H1 (cell line): ENCODE measurements at regions not wholly inside any gene's neighbourhood (a gene's known extent, or its start where the extent isn't known, plus 50 kb on each side); places are given as distances from the start of the nearest gene placed in this dataset.

ENCODE experiments used
- KDM1A ChIP-seq: fragments of 200-600, 300-600 bp; sonication (generic); IDR thresholded peaks from 2 replicates; pipeline ENCODE4 v1.7.1; 2016; ENCODE audit warnings: mild to moderate bottlenecking, low read length, borderline replicate concordance
- RNF2 ChIP-seq: fragments of 200-900, 300-1000 bp; sonication (generic); IDR thresholded peaks from 2 replicates; pipeline ENCODE4 v1.7.1; 2016; ENCODE audit warnings: borderline replicate concordance, low read depth, mild to moderate bottlenecking, antibody characterized with exemption, low read length; ENCODE audit not compliant: poor library complexity, severe bottlenecking; ENCODE audit errors: missing control alignments
- SRF ChIP-seq: IDR thresholded peaks from 2 replicates; pipeline ENCODE4 v1.6.1; 2011; ENCODE audit warnings: mild to moderate bottlenecking, low read depth, low read length, moderate library complexity
- TAF1 ChIP-seq: IDR thresholded peaks from 2 replicates; pipeline ENCODE4 v1.6.1; 2011; ENCODE audit warnings: mild to moderate bottlenecking, low read depth, low read length
- ZNF274 ChIP-seq: IDR thresholded peaks from 2 replicates; pipeline ENCODE4 v1.7.0; 2012; ENCODE audit warnings: low read length, borderline replicate concordance; ENCODE audit errors: extremely low read depth
- TF ChIP-seq, protein P1 (sequence below), 3 experiments: IDR thresholded peaks; 1 replicate in 2 of 3; 2 replicates in 1 of 3; pipeline versions ENCODE4 v1.5.1 to v1.6.1; 2011; ENCODE audit warnings: low read length in 3 of 3, mild to moderate bottlenecking in 3 of 3, inconsistent platforms in 2 of 3, low read depth in 1 of 3, moderate library complexity in 1 of 3; ENCODE audit not compliant: insufficient read depth in 1 of 3; ENCODE audit errors: control extremely low read depth in 1 of 3
- TF ChIP-seq, protein P2 (sequence below): IDR thresholded peaks from 2 replicates; pipeline ENCODE4 v1.6.1; 2012; ENCODE audit warnings: inconsistent platforms

DNA sequence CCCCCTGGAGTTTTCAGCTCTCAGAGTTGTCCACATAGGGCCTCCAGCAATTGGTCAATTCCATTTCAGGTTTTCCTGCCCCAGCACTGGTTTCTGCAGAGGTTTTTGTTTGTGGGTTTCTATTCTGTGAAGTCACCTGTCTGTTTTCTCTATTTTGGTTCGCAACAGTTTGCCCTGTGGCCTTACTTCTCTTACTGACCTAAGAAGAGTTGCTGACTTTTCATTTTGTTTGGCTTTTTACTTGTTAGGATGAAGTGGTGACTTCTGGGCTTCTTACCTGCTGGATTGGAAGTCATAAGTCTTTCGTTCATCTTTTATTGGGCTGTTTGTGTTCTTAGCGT lies 196.4 kb upstream of the PARP11 start:
- TF ChIP-seq, protein P1, sequence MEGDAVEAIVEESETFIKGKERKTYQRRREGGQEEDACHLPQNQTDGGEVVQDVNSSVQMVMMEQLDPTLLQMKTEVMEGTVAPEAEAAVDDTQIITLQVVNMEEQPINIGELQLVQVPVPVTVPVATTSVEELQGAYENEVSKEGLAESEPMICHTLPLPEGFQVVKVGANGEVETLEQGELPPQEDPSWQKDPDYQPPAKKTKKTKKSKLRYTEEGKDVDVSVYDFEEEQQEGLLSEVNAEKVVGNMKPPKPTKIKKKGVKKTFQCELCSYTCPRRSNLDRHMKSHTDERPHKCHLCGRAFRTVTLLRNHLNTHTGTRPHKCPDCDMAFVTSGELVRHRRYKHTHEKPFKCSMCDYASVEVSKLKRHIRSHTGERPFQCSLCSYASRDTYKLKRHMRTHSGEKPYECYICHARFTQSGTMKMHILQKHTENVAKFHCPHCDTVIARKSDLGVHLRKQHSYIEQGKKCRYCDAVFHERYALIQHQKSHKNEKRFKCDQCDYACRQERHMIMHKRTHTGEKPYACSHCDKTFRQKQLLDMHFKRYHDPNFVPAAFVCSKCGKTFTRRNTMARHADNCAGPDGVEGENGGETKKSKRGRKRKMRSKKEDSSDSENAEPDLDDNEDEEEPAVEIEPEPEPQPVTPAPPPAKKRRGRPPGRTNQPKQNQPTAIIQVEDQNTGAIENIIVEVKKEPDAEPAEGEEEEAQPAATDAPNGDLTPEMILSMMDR (IDR thresholded peaks at IDR 0.05; ENCODE audit: control extremely low read depth in 1 of 3, insufficient read depth in 1 of 3, low read depth in 1 of 3, low read length in 3 of 3), result no peak
- TF ChIP-seq KDM1A (no peak), ZNF274 (no peak), RNF2 (no peak), SRF (no peak), TAF1 (no peak)
- TF ChIP-seq, protein P2, sequence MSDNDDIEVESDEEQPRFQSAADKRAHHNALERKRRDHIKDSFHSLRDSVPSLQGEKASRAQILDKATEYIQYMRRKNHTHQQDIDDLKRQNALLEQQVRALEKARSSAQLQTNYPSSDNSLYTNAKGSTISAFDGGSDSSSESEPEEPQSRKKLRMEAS, result no peak
